Astrocyte (in vitro differentiated cells and primary cell): ENCODE measurements at regions not wholly inside any gene's neighbourhood (a gene's known extent, or its start where the extent isn't known, plus 50 kb on each side); places are given as distances from the start of the nearest gene placed in this dataset.

Source experiments
- DNase-seq: peaks from one replicate; pipeline ENCODE4 v3.0.0-alpha.2; 2010; ENCODE audit warnings: low read depth
- FAIRE-seq: peaks from 2 replicates; lab custom pipeline; 2011; peaks lifted over from hg19 to GRCh38; lab: Jason Lieb, UNC
- H2AFZ ChIP-seq: 2 replicates; pipeline ENCODE4 v1.6.0; 2012; ENCODE audit warnings: low read depth, low read length, inconsistent platforms
- H3K27ac ChIP-seq: 2 replicates; pipeline ENCODE4 v1.5.1; 2011; ENCODE audit warnings: low read depth, low read length, inconsistent platforms
- H3K27me3 ChIP-seq: 2 replicates; pipeline ENCODE4 v1.6.0; 2011; ENCODE audit warnings: low read length, inconsistent platforms; ENCODE audit not compliant: insufficient read depth
- H3K36me3 ChIP-seq: 2 replicates; pipeline ENCODE4 v1.5.1; 2011; ENCODE audit warnings: low read length, inconsistent platforms; ENCODE audit not compliant: insufficient read depth
- H3K4me1 ChIP-seq: 2 replicates; pipeline ENCODE4 v1.5.1; 2011; ENCODE audit warnings: low read length, inconsistent platforms; ENCODE audit not compliant: insufficient read depth
- H3K4me2 ChIP-seq: 2 replicates; pipeline ENCODE4 v1.6.0; 2012; ENCODE audit warnings: low read length, inconsistent platforms
- H3K4me3 ChIP-seq: 2 replicates; pipeline ENCODE4 v1.5.1; 2011; ENCODE audit warnings: low read depth, mild to moderate bottlenecking, low read length, inconsistent platforms; ENCODE audit not compliant: insufficient read depth
- H3K79me2 ChIP-seq: 2 replicates; pipeline ENCODE4 v1.6.0; 2012; ENCODE audit warnings: mild to moderate bottlenecking, low read length, inconsistent platforms; ENCODE audit not compliant: insufficient read depth
- H3K9ac ChIP-seq: 2 replicates; pipeline ENCODE4 v1.6.0; 2012; ENCODE audit warnings: mild to moderate bottlenecking, low read length, inconsistent platforms
- H3K9me3 ChIP-seq: 2 replicates; pipeline ENCODE4 v1.5.1; 2012; ENCODE audit warnings: low read depth, mild to moderate bottlenecking, low read length, inconsistent platforms; ENCODE audit not compliant: insufficient read depth
- H4K20me1 ChIP-seq: 2 replicates; pipeline ENCODE4 v1.6.0; 2012; ENCODE audit warnings: low read length, inconsistent platforms; ENCODE audit not compliant: insufficient read depth
- H3K27ac Mint-ChIP-seq: one replicate; pipeline ENCODE4 v1.8.0; 2021; ENCODE audit warnings: mild to moderate bottlenecking, mixed read lengths; ENCODE audit not compliant: unreplicated experiment
- H3K27me3 Mint-ChIP-seq: one replicate; pipeline ENCODE4 v1.8.0; 2021; ENCODE audit warnings: low read depth, mixed read lengths; ENCODE audit not compliant: unreplicated experiment
- H3K36me3 Mint-ChIP-seq: one replicate; pipeline ENCODE4 v1.8.0; 2021; ENCODE audit warnings: low read depth, mixed read lengths; ENCODE audit not compliant: unreplicated experiment
- H3K4me1 Mint-ChIP-seq: one replicate; pipeline ENCODE4 v1.8.0; 2021; ENCODE audit warnings: low read depth, mixed read lengths; ENCODE audit not compliant: unreplicated experiment
- H3K4me3 Mint-ChIP-seq: one replicate; pipeline ENCODE4 v1.8.0; 2021; ENCODE audit warnings: mild to moderate bottlenecking, moderate library complexity, mixed read lengths; ENCODE audit not compliant: unreplicated experiment
- H3K9me3 Mint-ChIP-seq: one replicate; pipeline ENCODE4 v1.8.0; 2021; ENCODE audit warnings: mild to moderate bottlenecking, mixed read lengths; ENCODE audit not compliant: unreplicated experiment
- CTCF ChIP-seq: IDR thresholded peaks from 2 replicates; pipeline ENCODE4 v1.5.1; 2011; ENCODE audit warnings: low read depth, mild to moderate bottlenecking, inconsistent platforms, low read length, moderate library complexity; ENCODE audit not compliant: insufficient read depth
- EZH2 ChIP-seq: IDR thresholded peaks from 2 replicates; pipeline ENCODE4 v1.6.1; 2012; ENCODE audit warnings: mild to moderate bottlenecking, low read length, inconsistent platforms; ENCODE audit not compliant: insufficient read depth

- no peaks in the 10 kb centered on the region for H3K36me3 Mint-ChIP-seq
- no peaks in the 10 kb centered on the region for H3K79me2 ChIP-seq
Observed at GRCh38 chr9:34793428-34793827, 83.5 kb upstream of the CCL21 start.

GRCh38 chr9:34783951-34784487 lies 74.1 kb upstream of the CCL21 start:
- Histone ChIP-seq H3K4me1 (no peaks in the 10 kb centered on the region), H3K79me2 (no peaks in the 10 kb centered on the region), H3K27me3 (peaks cover 19% of the 10 kb centered on the region), H3K27ac (no peak overlapping the region), H4K20me1 (no peaks in the 10 kb centered on the region), H3K9ac (no peak overlapping the region), H2AFZ (no peak overlapping the region), H3K9me3 (no peaks in the 10 kb centered on the region), H3K36me3 (no peaks in the 10 kb centered on the region), H3K4me3 (no peak overlapping the region), H3K4me2 (no peak overlapping the region)
- DNase-seq (no peak), FAIRE-seq (no peak)
- Mint-ChIP-seq H3K4me1 (no peaks in the 10 kb centered on the region), H3K9me3 (no peaks in the 10 kb centered on the region), H3K4me3 (no peak overlapping the region), H3K27ac (no peak overlapping the region), H3K27me3 (peaks cover 14% of the 10 kb centered on the region), H3K36me3 (no peaks in the 10 kb centered on the region)
- TF ChIP-seq CTCF (no peak), EZH2 (no peak)

More at GRCh38 chr9:34793428-34793827, 83.5 kb upstream of the CCL21 start:
- no peaks in the 10 kb centered on the region for H3K4me1 ChIP-seq
- no peak overlapping the region for H3K4me2 ChIP-seq
- H2AFZ ChIP-seq: no peak overlapping the region
- H3K9ac ChIP-seq: no peak overlapping the region
- no peaks in the 10 kb centered on the region for H4K20me1 ChIP-seq
- peaks cover 3% of the 10 kb centered on the region for H3K27me3 ChIP-seq
- Mint-ChIP-seq H3K4me3 (no peak overlapping the region), H3K4me1 (no peaks in the 10 kb centered on the region), H3K27me3 (peaks cover 6% of the 10 kb centered on the region), H3K27ac (no peak overlapping the region), H3K9me3 (no peaks in the 10 kb centered on the region)
- H3K9me3 ChIP-seq: no peaks in the 10 kb centered on the region
- no peaks in the 10 kb centered on the region for H3K36me3 ChIP-seq
- FAIRE-seq (no peak), DNase-seq (no peak)
- no peak overlapping the region for H3K4me3 ChIP-seq
- no peak overlapping the region for H3K27ac ChIP-seq
- TF ChIP-seq EZH2 (no peak), CTCF (no peak)

- TF ChIP-seq EZH2: no peak
- TF ChIP-seq CTCF: no peak
- no peak overlapping the region for H3K4me3 ChIP-seq
- no peaks in the 10 kb centered on the region for H3K4me1 ChIP-seq
- H3K79me2 ChIP-seq: no peaks in the 10 kb centered on the region
- Mint-ChIP-seq H3K4me1 (no peaks in the 10 kb centered on the region), H3K4me3 (no peak overlapping the region), H3K36me3 (no peaks in the 10 kb centered on the region), H3K27me3 (peaks cover 5% of the 10 kb centered on the region), H3K9me3 (no peaks in the 10 kb centered on the region), H3K27ac (no peak overlapping the region)
- H3K36me3 ChIP-seq: no peaks in the 10 kb centered on the region
- H3K9ac ChIP-seq: no peak overlapping the region
- no peak overlapping the region for H3K27ac ChIP-seq
- H3K27me3 ChIP-seq: peaks cover 17% of the 10 kb centered on the region
- H4K20me1 ChIP-seq: no peaks in the 10 kb centered on the region
- H2AFZ ChIP-seq: no peak overlapping the region
- no peak overlapping the region for H3K4me2 ChIP-seq
- FAIRE-seq (no peak), DNase-seq (no peak)
- H3K9me3 ChIP-seq: no peaks in the 10 kb centered on the region
Observed at GRCh38 chr9:34782372-34782771, 72.4 kb upstream of the CCL21 start.
